Fibroblast of lung (primary cell): ENCODE measurements at regions not wholly inside any gene's neighbourhood (a gene's known extent, or its start where the extent isn't known, plus 50 kb on each side); places are given as distances from the start of the nearest gene placed in this dataset.

Source experiments
- DNase-seq, 2 donors: peaks; one replicate each; pipeline versions ENCODE4 v3.0.0 to v3.0.0-alpha.2; 2010; ENCODE audit warnings: low read depth in 2 of 2
- H2AFZ ChIP-seq: 2 replicates; pipeline ENCODE4 v1.5.1; 2012; ENCODE audit warnings: low read length, control low read depth, inconsistent platforms
- H3K27ac ChIP-seq: 2 replicates; pipeline ENCODE4 v1.5.1; 2011; ENCODE audit warnings: low read length, control low read depth; ENCODE audit not compliant: insufficient read depth
- H3K27me3 ChIP-seq: 2 replicates; pipeline ENCODE4 v1.5.1; 2011; ENCODE audit warnings: mild to moderate bottlenecking, low read length; ENCODE audit not compliant: control insufficient read depth, insufficient read depth
- H3K36me3 ChIP-seq: 2 replicates; pipeline ENCODE4 v1.5.1; 2011; ENCODE audit warnings: low read length; ENCODE audit not compliant: control insufficient read depth, insufficient read depth
- H3K4me1 ChIP-seq: 2 replicates; pipeline ENCODE4 v1.5.1; 2011; ENCODE audit warnings: low read length; ENCODE audit not compliant: control insufficient read depth, insufficient read depth; ENCODE audit errors: extremely low read depth
- H3K4me2 ChIP-seq: 2 replicates; pipeline ENCODE4 v1.5.1; 2011; ENCODE audit warnings: low read length, control low read depth; ENCODE audit not compliant: insufficient read depth; ENCODE audit errors: extremely low read depth
- H3K4me3 ChIP-seq, 4 experiments: fragments of 200-600 bp in 1 of 4; sonication (generic) in 1 of 4; replicated peaks in 1 of 4; 2 replicates each; pipeline ENCODE4 v1.5.1; 2011 to 2016; ENCODE audit warnings: low read length in 4 of 4, low read depth in 3 of 4, mild to moderate bottlenecking in 3 of 4, control low read depth in 2 of 4, inconsistent platforms in 1 of 4, mixed read lengths in 1 of 4; ENCODE audit not compliant: insufficient read depth in 1 of 4; ENCODE audit errors: control extremely low read depth in 1 of 4
- H3K79me2 ChIP-seq: 2 replicates; pipeline ENCODE4 v1.5.1; 2012; ENCODE audit warnings: mild to moderate bottlenecking, low read length, inconsistent platforms; ENCODE audit not compliant: control insufficient read depth, insufficient read depth
- H3K9ac ChIP-seq: 2 replicates; pipeline ENCODE4 v1.5.1; 2011; ENCODE audit warnings: mild to moderate bottlenecking, low read length, control low read depth; ENCODE audit not compliant: insufficient read depth
- H3K9me3 ChIP-seq: 2 replicates; pipeline ENCODE4 v1.5.1; 2012; ENCODE audit warnings: low read depth, low read length; ENCODE audit not compliant: control insufficient read depth, insufficient read depth
- H4K20me1 ChIP-seq: 2 replicates; pipeline ENCODE4 v1.5.1; 2011; ENCODE audit warnings: low read length; ENCODE audit not compliant: control insufficient read depth, insufficient read depth; ENCODE audit errors: extremely low read depth
- EZH2 ChIP-seq: IDR thresholded peaks from 2 replicates; pipeline ENCODE4 v1.5.1; 2012; ENCODE audit warnings: low read length, control low read depth, mild to moderate bottlenecking; ENCODE audit errors: missing control alignments
- TF ChIP-seq, protein P1 (sequence below), 2 donors: IDR thresholded peaks in 1 of 2; conservative IDR thresholded peaks in 1 of 2; 1 replicate in 1 of 2; 2 replicates in 1 of 2; pipeline ENCODE4 v1.5.1; 2011 to 2012; ENCODE audit warnings: low read length in 2 of 2, control low read depth in 1 of 2, inconsistent platforms in 1 of 2, low read depth in 1 of 2, mild to moderate bottlenecking in 1 of 2

DNA sequence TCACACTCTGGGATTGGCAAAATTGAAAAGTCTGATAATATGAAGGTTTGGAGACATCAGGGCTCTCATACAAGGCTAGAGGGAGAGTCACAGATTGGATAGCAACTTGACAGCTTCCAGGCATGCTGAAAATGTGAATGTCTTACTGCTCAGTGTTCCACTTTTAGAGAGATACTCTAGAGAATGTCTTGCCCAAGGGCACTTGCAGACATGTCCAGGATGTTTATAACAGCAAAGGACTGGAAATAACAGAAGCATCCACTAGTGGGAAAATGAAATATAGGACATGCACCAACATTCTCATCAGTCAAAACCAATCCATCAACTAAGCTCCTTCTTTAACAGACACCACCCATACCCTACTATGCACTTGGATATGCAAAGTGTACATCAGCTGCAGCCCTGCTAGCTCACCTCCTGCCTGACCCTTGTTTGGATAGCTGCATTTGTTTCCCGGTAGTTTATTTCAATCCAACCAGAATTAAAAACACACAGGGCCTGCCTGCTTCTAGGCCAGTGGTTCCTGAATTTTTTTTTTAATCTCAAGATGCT, 101.6 kb upstream of the ARHGEF3 start:
- no peaks in the 10 kb centered on the region for H3K9me3 ChIP-seq
- H3K4me2 ChIP-seq, result no peak overlapping the region
- no peaks in the 10 kb centered on the region for H3K79me2 ChIP-seq
- H3K36me3 ChIP-seq, result no peaks in the 10 kb centered on the region
- H3K27ac ChIP-seq, result no peak overlapping the region
- H4K20me1 ChIP-seq, result no peaks in the 10 kb centered on the region
- no peak for DNase-seq
- H2AFZ ChIP-seq, result no peak overlapping the region
- no peaks in the 10 kb centered on the region for H3K27me3 ChIP-seq
- H3K4me3 ChIP-seq, result no peak overlapping the region
- TF ChIP-seq, protein P1, sequence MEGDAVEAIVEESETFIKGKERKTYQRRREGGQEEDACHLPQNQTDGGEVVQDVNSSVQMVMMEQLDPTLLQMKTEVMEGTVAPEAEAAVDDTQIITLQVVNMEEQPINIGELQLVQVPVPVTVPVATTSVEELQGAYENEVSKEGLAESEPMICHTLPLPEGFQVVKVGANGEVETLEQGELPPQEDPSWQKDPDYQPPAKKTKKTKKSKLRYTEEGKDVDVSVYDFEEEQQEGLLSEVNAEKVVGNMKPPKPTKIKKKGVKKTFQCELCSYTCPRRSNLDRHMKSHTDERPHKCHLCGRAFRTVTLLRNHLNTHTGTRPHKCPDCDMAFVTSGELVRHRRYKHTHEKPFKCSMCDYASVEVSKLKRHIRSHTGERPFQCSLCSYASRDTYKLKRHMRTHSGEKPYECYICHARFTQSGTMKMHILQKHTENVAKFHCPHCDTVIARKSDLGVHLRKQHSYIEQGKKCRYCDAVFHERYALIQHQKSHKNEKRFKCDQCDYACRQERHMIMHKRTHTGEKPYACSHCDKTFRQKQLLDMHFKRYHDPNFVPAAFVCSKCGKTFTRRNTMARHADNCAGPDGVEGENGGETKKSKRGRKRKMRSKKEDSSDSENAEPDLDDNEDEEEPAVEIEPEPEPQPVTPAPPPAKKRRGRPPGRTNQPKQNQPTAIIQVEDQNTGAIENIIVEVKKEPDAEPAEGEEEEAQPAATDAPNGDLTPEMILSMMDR (conservative IDR thresholded peaks at IDR 0.05 in 1 of 2, IDR thresholded peaks at IDR 0.05 in 1 of 2; ENCODE audit: low read depth in 1 of 2, low read length in 2 of 2), result no peak
- TF ChIP-seq EZH2, result no peak
- H3K4me1 ChIP-seq, result no peaks in the 10 kb centered on the region
- H3K9ac ChIP-seq, result no peak overlapping the region

DNA sequence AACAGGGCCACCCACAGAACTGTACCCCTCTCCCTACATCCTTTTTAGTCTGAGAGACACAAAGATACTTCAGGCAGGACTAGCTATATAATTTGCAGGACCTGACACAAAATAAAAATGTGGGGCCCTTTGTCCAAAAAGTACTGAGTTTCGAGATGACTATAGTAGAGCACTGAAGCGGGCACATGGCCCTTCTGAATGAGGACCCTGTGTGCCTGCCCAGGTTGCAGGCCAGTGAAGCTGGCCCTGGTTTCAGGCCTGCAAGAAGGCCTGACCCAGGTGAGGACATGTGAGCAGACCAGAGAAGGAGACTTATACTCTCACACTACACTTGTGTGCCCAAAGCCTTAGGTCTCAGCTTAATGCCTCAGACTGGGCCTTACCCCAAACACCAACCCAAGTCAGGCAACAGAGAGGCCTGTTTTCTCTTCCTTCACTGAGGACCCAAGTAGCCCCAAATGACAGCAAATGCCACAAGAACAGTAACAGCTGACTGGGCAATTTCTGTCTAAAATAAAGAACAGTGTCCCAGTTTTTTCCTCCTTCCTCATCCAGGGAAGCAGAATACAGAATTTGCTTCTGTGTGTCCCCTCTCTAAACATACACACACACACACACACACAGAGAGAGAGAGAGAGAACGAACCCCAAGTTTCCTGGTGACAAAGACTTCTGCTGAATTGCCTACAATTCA, 100.9 kb upstream of the ARHGEF3 start:
- H3K36me3 ChIP-seq, result no peaks in the 10 kb centered on the region
- no peaks in the 10 kb centered on the region for H3K4me1 ChIP-seq
- H3K79me2 ChIP-seq, result no peaks in the 10 kb centered on the region
- no peaks in the 10 kb centered on the region for H4K20me1 ChIP-seq
- DNase-seq, result no peak
- H3K4me3 ChIP-seq, result no peak overlapping the region
- H3K9me3 ChIP-seq, result no peaks in the 10 kb centered on the region
- H3K9ac ChIP-seq, result no peak overlapping the region
- H3K27me3 ChIP-seq, result no peaks in the 10 kb centered on the region
- H3K4me2 ChIP-seq, result no peak overlapping the region
- H2AFZ ChIP-seq, result no peak overlapping the region
- no peak overlapping the region for H3K27ac ChIP-seq
- TF ChIP-seq, protein P1 (conservative IDR thresholded peaks at IDR 0.05 in 1 of 2, IDR thresholded peaks at IDR 0.05 in 1 of 2; ENCODE audit: low read depth in 1 of 2, low read length in 2 of 2), result no peak
- no peak for TF ChIP-seq EZH2

DNA sequence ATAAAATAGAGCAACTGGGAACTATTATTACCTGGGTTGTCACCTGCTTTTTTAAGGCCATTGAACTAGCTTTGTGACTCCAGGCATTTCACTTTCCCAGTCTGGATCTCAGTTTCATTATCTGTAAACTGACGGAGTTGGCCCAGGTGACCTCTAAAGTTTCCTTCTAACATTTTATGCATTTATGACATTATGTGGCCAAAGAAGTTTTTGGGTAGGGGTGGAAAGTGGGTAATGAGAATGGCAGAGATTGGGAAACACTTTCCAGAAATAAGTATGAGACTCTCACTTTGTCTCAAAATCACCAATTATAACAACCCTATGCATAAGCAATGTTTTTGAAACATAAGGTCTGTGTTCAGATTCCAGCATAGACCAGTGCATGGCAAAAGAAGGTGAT, 99.1 kb upstream of the ARHGEF3 start:
- Histone ChIP-seq H2AFZ (no peak overlapping the region), H3K9me3 (no peaks in the 10 kb centered on the region), H3K4me3 (no peak overlapping the region), H3K79me2 (no peaks in the 10 kb centered on the region), H3K36me3 (no peaks in the 10 kb centered on the region), H3K9ac (no peak overlapping the region), H3K4me1 (no peaks in the 10 kb centered on the region), H3K27ac (no peak overlapping the region), H4K20me1 (no peaks in the 10 kb centered on the region), H3K4me2 (no peak overlapping the region), H3K27me3 (no peaks in the 10 kb centered on the region)
- no peak for DNase-seq
- TF ChIP-seq EZH2, result no peak
- TF ChIP-seq, protein P1 (conservative IDR thresholded peaks at IDR 0.05 in 1 of 2, IDR thresholded peaks at IDR 0.05 in 1 of 2; ENCODE audit: low read depth in 1 of 2, low read length in 2 of 2), result no peak
